ENCODE measurements at regions not wholly inside any gene's neighbourhood (a gene's known extent, or its start where the extent isn't known, plus 50 kb on each side); places are given as distances from the start of the nearest gene placed in this dataset.
A peak's percentile ranks its signal among the peaks of the same experiment; 100 is the strongest.

DNA sequence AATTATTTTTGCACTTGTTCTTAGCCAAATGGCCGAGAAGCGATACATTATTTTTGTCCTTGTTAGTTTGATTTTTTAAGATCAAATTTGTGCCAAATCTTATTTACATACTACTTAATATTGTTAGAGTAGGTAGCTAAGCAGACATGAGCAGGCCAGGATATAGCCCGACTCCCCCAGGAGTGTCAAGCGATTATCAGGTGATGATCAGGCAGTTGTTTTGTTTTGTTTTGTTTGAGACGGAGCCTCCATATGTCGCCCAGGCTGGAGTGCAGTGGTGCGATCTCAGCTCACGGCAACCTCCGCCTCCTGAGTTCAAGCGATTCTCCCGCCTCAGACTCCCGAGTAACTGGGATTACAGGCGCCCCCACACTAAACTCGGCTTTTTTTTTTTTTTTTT is 71.1 kb downstream of the LYZL2 start:
- Histone ChIP-seq H2AFZ (ENCODE audit: low read depth, low read length) (peak overlapping the region; percentile 26), H3K27ac (ENCODE audit: extremely low read depth, low read depth, low read length) (no peak overlapping the region), H3K9me3 (replicated peaks; ENCODE audit: control insufficient read depth, insufficient read depth, low read depth, low read length) (no peaks in the 10 kb centered on the region), H3K4me1 (replicated peaks in 1 of 2; ENCODE audit: control insufficient read depth in 2 of 2, insufficient read depth in 2 of 2, low read length in 2 of 2) (peaks cover 4 to 19% of the 10 kb centered on the region in 2 experiments), H3K4me3 (no peak overlapping the region), H4K20me1 (replicated peaks; ENCODE audit: control insufficient read depth, insufficient read depth, low read length) (no peaks in the 10 kb centered on the region), H3K79me2 (ENCODE audit: control insufficient read depth, insufficient read depth, low read length) (no peaks in the 10 kb centered on the region), H3K9me1 (ENCODE audit: control insufficient read depth, insufficient read depth, low read length) (no peaks in the 10 kb centered on the region), H3K9ac (ENCODE audit: insufficient read depth in 1 of 2, low read depth in 2 of 2, low read length in 2 of 2) (no peak overlapping the region), H3K36me3 (ENCODE audit: control insufficient read depth, insufficient read depth, low read length) (no peaks in the 10 kb centered on the region), H3K4me2 (ENCODE audit: insufficient read depth, low read length) (no peak overlapping the region), H3K27me3 (ENCODE audit: control insufficient read depth in 2 of 2, insufficient read depth in 2 of 2, low read length in 2 of 2) (no peaks in the 10 kb centered on the region)
- WGBS (ENCODE audit: insufficient coverage, low coverage, missing lambda C conversion rate), result 32% methylated on average over 12 of the region's 14 CpGs
- intact Hi-C loops (cut with micrococcal nuclease), result no loop called here
- in situ Hi-C loops (cut with MboI), result no loop called here
- ATAC-seq (peak; percentile 45), DNase-seq (ENCODE audit: extremely low read depth in 1 of 4, low spot score in 3 of 4) (peak in 1 of 4 experiments; percentile 29), FAIRE-seq (peak; percentile 55)
- TF ChIP-seq CXXC5 (CRISPR knock-in tag; IDR thresholded peaks at IDR 0.05) (peak; percentile 24; the same call in 1 of the 2 replicates), ZNF384 (IDR thresholded peaks at IDR 0.05; ENCODE audit: low read depth, low read length) (0 out of 2 replicates have a peak, but pooled peaks have one; percentile 14), FOXK2 (conservative IDR thresholded peaks at IDR 0.05 in 1 of 2, IDR thresholded peaks at IDR 0.05 in 1 of 2; ENCODE audit: low read depth in 2 of 2) (0 out of 4 replicates have a peak, but pooled peaks of 1 of the 2 experiments have one; percentile 10), ZNF707 (CRISPR knock-in tag; conservative IDR thresholded peaks at IDR 0.05) (no peak), TCF3 (CRISPR knock-in tag; IDR thresholded peaks at IDR 0.05) (no peak), FOSL1 (tag; conservative IDR thresholded peaks at IDR 0.05) (peak; percentile 27; the same call in 1 of the 2 replicates), ZBTB1 (CRISPR knock-in tag; IDR thresholded peaks at IDR 0.05; ENCODE audit: borderline replicate concordance, low read depth) (no peak), L3MBTL2 (IDR thresholded peaks at IDR 0.05) (0 out of 2 replicates have a peak, but pooled peaks have one; percentile 5)
- TF ChIP-seq, protein P1, sequence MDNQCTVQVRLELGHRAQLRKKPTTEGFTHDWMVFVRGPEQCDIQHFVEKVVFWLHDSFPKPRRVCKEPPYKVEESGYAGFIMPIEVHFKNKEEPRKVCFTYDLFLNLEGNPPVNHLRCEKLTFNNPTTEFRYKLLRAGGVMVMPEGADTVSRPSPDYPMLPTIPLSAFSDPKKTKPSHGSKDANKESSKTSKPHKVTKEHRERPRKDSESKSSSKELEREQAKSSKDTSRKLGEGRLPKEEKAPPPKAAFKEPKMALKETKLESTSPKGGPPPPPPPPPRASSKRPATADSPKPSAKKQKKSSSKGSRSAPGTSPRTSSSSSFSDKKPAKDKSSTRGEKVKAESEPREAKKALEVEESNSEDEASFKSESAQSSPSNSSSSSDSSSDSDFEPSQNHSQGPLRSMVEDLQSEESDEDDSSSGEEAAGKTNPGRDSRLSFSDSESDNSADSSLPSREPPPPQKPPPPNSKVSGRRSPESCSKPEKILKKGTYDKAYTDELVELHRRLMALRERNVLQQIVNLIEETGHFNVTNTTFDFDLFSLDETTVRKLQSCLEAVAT (IDR thresholded peaks at IDR 0.05), result peak in 1 of 2 experiments; percentile 44; a peak in 1 of 4 replicates
- ChIA-PET CTCF (ENCODE audit: low intra/inter-chr PET ratio) (no interaction called here), POLR2A (interaction anchor here (1.0 kb wide), 1 partner anchor 25 kb away, joined by 4 read pairs; no protein-coding TSS in a partner anchor)
- BruUV-seq (replicated peaks), result no TSS peak

Measured in K562 (cell line).